Lower leg skin (tissue), 3 donors: ENCODE measurements at regions not wholly inside any gene's neighbourhood (a gene's known extent, or its start where the extent isn't known, plus 50 kb on each side); places are given as distances from the start of the nearest gene placed in this dataset.

ENCODE experiments used
- CTCF ChIP-seq, 3 donors: fragments of 450-650 bp; IDR thresholded peaks; one replicate each; pipeline ENCODE4 v1.5.1; 2016; ENCODE audit warnings: antibody characterized with exemption in 3 of 3, mild to moderate bottlenecking in 3 of 3, moderate library complexity in 2 of 3
- POLR2A ChIP-seq, 2 donors: fragments of 450-650 bp; IDR thresholded peaks; one replicate each; pipeline ENCODE4 v1.6.1; 2016 to 2017; ENCODE audit warnings: antibody characterized with exemption in 2 of 2, mild to moderate bottlenecking in 1 of 2, moderate library complexity in 1 of 2

GRCh38 chr4:7127576-7127975 is 59.7 kb upstream of the GRPEL1 start:
- no peak for TF ChIP-seq CTCF (IDR thresholded peaks at IDR 0.05)
- TF ChIP-seq POLR2A (IDR thresholded peaks at IDR 0.05), result no peak
